ENCODE measurements at regions not wholly inside any gene's neighbourhood (a gene's known extent, or its start where the extent isn't known, plus 50 kb on each side); places are given as distances from the start of the nearest gene placed in this dataset.
"Not testable (repeated sequence)": the region's sequence is repeated elsewhere in the genome, so short reads cannot be mapped to it uniquely, and the experiment has no call there.

DNA sequence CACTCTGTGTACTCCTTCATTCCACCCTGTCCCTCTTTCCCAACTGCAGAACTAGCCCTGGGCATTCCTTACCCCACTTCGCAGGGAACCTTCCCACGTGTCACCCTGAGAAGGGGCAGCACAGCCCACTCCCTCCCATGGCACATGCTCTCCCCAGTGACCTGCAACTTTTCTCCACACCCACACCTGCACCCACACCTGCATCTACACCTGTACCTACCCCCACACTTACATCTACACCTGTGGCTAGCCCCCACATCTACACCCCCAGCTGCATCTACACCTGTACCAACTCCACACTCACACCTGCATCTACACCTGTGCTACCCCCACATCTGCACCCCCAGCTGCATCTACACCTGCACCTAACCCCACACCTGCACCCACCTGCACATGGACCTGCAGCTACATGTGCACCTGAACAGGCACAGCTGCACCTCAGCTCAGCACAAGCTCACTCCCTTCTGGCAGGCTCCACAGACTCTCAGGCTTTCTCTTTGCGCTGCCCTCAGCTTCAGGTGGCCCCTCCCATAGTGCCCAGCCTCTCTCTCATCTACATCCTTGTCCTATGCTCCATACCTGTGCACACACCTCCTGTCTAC is 234.1 kb downstream of the TUBA3C start:
- no peak for DNase-seq

DNA sequence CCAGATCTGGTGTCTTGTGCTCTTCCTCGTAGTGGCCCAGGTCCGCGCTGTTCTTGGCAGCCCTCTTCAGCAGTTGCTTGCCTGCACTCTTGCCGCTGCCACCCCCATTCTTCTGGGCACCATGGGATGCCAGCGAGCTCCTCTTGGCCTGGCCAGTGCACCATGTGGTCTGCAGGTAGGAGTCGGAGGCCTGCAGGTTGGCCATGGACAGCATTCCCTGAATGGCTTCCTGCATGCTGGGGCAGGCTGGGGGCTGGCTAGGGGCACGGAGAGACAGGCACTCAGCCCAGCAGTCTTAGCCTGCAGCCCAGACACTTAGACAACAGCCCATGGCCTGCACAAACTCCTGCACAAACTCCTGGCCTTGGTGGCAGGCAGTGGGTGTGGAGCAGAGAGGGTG is 234.9 kb downstream of the TUBA3C start:
- DNase-seq = no peak

DNA sequence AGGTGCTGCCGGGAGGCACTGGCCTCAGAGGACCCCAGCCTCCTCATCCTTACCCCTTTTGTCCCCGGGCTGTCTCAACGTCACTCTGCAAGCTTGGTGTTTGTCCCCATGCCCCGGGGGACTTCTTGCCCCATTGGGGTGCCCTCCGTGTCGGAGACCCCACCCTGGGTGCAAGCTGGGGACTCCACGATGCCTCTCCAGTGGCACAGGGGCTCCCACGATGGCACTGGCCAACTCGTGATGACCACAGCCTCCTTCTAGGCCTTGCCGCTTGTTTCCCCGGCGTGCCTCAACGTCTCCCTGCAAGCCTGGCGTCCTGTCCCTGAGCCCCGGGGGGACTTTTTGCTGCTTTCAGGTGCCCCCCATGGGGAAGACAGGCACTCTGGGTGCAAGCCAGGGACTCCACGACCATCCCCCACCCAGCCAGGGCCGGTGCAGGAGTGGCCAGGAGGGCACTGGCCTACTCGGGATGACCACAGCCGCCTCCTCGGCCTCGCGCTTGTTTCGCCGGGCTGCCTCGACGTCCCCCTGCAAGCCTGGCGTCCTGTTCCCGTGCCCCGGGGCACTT is 237.0 kb downstream of the TUBA3C start:
- no peak for DNase-seq

DNA sequence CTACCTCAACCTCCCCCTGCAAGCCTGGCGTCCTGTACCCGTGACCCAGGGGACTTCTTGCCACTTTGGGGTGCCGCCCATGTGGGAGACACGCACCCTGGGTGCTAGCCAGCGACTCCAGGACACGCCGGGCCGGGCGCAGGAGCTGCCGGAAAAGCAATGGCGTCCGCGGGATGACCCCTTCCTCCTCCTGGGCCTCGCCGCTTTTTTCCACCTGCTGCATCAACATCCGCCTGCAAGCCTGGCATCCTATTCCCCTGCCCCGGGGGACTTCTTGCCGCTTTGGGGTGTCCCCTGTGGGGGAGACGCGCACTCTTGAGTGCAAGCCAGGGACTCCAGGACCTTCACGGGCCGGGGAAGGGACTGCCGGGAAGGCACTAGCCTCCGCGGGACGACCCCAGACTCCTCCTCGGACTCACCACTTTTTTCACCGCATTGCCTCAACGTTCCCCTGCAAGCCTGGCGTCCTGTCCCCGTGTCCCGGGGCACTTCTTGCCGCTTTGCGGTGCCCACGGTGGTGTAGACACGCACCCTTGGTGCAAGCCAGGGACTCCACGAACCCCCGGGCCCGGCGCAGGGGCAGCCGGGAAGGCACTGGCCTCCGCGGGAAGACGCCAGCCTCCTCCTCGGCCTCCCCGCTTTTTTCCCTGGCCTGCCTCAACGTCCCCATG is 237.8 kb downstream of the TUBA3C start:
- DNase-seq = no peak

DNA sequence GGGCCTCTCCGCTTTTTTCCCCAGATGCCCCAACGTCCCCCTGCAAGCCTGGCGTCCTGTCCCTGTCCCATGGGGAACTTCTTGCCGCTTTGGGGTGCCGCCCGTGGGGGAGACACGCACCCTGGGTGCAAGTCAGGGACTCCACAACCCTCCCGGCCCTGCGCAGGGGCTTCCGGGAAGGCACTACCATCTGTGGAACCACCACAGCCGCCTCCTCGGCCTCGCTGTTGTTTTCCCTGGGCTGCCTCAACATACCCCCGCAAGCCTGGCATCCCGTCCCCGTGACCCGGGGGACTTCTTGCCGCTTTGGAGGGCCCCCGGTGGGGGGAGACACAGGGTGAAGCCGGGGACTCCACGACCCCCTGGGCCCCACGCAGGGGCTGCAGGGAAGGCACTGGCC is 238.4 kb downstream of the TUBA3C start:
- no peak for DNase-seq

DNA sequence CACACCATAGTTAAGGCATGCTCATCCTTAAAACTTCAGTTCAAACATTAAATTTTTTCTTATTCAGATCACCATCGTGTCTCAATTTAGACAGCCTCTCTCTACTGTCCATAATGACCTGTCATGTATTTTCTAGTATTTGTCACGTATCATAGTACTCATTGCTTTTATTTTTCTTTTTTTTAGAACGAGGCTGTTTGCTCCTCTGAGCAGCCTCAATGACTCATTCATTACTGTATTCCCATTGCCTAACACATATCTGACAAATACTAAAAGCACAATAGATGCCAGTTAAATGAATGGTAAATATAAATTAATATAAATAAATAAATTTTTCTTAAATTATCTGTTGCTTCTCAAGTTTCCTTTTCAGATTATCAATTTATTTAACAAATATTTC is 245.5 kb downstream of the TUBA3C start:
- DNase-seq = no peak

DNA sequence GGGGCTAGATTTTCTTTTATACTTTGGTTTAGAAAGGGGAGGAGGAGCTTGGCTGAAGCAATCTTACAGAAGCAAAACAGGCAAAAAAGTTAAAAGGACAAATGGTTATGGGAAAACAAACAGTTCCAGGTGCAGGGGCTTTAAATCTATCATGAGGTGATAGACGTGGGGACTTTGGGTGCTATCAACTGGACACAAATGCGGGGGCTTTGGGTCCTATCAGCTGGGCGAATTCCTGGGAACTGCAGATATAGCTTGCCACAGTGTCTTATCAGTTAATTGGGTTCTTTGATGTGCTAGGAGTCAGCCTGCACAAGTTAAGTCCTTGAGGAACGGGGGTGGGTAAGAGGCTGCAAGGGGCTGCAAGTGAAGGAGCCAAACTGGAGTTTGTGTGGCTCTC is 260.6 kb downstream of the TUBA3C start:
- no peak for DNase-seq

DNA sequence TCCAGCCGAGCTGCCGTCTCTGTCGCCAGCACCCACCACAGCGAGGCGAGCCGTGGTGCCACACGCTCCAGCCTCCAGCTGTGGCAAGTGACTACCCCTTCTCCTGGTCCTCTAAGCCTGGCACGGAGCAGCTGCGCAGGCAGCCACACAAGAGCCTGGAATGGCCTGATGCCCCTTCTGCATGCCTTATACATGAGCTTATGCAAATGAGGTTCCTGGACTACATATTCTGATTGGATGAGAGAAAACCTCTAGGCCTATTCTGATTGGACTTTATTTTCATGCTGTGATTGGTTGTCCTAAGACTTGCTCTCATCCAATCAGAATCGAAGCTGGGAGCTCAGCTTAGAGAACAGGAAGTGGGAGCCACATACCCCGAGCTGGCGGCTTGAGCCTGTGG is 276.5 kb downstream of the TUBA3C start:
- not testable (repeated sequence) for DNase-seq

DNA sequence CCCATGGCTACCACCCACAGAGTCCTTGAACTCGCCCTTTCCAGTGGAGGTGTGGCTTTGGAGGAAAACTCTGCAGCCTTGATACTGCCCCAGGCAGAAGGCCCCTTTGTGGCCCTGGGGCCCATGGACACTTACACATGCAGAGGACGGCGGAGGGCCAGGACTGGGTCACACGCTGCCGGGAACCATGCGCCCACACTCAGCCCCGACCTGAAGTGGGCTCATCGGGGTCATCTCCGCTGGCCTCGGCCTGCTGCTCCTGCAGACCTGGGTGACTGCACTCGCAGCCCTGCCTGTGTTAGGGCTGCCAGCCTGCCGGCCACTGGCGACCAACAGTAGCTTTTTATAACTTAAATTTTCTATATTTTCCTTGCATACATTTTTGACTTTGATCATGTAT is 286.2 kb downstream of the TUBA3C start:
- DNase-seq = not testable (repeated sequence)

DNA sequence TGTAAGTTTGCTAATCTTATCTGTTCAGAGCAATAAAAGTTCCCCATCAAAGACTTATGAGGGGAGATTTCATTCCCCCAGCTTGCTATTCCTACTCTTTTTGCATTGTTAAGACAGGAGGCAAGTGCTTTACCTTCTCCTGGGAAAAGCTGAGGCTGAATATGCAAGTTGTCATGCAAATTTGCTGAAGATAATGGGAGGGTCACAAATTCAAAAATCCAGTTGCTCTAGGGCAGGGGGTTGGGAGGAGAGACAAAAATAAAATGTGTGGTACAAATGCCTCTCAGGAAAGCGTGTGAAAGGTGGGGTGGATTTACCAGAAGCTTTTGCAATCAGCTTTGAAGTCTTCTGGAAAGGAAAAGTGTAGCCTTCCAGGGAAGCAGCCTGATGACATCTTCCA is 290.4 kb downstream of the TUBA3C start:
- DNase-seq = not testable (repeated sequence)

DNA sequence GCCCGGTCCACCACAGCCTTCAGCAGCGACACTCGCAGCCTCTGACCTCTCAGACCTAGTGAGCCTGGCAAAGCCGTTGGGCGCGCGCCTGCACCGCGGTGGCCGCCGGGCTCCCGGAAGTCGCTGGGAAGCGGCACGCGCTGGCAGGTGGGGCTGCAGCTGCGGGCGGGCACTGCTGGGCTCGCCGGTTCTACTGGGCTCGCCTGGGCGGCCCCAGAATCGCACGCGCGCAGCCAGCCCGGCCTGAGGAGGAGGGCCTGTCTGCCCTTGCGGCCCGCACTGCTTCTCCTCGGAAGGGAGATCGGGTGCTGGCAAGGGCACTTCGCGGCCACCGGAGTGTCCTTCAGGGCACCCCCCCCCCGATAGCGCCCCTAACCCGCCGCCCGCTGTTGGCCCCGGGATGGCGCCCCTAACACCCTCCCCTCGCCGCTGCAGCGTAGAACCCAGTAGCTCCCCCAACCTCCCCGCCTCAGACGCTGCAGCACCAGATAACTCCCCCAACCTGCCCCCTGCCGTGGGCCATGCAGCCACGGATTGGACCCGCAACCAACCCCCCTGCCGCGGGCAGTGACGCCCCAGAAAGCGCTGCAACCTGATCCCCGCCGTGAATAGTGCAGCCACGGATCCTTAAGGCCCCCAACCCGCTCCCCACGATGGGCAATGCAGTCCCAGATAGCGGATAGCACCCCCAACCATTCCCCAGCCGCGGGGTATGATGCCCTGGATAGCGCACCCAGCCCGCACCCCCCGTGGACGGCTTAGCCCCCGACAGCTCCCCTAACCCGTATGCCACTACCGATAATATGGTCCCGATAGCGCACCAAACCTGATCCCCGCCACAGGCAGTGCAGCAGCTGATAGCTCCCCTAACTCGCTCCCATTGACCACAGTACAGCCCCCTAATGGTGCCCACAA is 306.5 kb downstream of the TUBA3C start:
- not testable (repeated sequence) for DNase-seq

DNA sequence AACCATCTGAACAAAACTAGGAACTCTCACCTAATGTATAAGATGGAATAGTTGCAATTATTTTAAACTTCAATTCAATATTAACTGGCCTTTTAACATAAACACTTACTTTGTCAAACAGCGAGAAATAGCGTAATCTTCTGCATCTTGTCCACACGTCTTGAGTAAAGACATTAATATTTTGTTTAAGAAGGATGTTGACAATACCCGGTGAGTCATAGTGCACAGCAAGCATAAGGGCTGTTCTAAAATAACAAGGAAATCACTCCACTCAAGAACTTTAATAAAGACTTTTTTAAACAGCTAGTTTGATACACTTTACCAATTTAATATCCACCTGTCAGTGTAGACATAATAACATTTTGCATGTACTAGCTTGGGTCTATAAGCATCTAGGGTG is 311.1 kb downstream of the TUBA3C start:
- not testable (repeated sequence) for DNase-seq

DNA sequence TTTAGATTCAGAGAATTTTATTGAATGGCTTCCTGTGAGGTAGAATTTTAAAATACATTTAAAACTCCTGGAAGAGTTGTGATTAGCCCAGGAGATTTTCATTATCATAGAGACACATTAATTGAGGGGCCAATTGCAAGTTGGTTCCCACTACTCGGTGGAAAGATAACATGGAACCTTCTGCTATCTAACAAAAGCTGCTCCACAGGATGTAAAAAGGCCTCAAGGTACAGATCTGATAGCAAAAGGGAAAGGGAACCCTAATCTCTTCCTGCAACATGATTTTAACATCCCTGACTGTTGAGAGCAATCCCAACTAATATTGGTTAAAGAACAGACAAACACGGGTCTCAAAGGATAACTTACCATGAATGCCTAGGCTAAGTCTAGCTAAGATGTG is 312.3 kb downstream of the TUBA3C start:
- not testable (repeated sequence) for DNase-seq

DNA sequence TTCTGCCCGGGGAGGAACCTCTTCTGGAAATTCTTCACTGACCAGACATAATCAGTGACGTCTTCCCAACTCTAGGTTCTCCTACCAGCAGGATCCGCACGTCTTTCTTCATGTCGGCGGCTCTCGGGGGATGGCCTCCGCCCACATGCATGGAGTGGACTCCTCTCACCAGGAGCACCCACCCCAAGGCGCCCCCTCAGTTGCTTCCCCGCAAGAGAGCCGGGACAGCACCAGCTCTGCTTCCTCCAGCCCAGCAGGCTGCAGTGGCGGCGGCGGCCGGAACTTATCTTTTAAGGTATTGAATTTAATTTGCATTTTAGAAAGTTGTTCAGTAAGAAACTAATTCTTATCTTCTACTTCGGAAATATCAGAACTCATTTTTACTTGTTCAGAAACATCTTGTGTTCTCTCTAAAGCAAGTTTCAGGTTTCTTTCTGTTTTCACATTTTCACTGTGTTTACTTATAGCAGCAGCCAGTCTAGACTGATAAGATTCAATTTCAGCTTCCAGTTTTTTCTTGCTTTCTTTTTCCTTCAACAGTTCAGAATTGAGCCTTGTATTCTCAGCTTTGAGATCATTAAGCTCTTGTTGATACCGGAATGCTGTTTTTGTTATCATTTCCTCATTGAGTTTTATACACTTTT is 343.5 kb downstream of the TUBA3C start:
- not testable (repeated sequence) for DNase-seq

DNA sequence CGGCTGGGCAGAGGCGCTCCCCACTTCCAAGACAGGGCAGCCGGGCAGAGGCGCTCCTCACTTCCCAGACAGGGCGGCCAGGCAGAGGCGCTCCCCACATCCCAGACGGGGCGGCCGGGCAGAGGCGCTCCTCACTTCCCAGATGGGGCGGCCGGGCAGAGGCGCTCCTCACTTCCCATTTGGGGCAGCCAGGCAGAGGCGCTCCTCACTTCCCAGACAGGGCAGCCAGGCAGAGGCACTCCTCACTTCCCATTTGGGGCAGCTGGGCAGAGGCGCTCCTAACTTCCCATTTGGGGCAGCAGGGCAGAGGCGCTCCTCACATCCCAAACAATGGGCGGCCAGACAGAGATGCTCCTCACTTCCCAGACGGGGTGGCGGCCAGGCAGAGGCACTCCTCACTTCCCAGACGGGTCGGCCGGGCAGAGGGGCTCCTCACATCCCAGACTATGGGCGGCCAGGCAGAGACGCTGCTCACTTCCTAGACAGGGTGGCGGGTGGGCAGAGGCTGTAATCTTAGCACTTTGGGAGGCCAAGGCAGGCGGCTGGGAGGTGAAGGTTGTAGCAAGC is 344.4 kb downstream of the TUBA3C start:
- not testable (repeated sequence) for DNase-seq

DNA sequence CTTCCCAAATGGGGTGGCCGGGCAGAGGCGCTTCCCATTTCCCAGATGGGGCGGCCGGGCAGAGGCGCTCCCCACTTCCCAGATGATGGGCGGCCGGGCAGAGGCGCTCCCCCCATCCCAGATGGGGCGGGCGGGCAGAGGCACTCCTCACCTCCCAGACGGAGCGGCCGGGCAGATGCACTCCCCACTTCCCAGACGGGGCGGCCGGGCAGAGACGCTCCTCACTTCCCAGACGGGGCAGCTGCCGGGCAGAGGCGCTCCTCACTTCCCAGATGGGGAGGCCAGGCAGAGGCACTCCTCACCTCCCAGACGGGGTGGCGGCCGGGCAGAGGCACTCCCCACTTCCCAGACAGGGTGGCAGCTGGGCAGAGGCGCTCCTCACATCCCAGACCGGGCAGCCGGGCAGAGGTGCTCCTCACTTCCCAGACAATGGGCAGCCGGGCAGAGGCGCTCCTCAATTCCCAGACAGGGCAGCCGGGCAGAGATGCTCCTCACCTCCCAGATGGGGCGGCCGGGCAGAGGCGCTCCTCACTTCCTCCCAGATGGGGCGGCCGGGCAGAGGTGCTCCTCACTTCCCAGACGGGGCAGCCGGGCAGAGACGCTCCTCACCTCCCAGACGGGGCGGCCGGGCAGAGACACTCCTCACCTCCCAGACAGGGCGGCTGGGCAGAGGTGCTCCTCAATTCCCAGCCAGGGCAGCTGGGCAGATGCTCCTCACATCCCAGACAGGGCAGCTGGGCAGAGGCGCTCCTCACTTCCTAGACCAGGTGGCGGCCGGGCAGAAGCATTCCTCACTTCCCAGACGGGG is 345.0 kb downstream of the TUBA3C start:
- not testable (repeated sequence) for DNase-seq

DNA sequence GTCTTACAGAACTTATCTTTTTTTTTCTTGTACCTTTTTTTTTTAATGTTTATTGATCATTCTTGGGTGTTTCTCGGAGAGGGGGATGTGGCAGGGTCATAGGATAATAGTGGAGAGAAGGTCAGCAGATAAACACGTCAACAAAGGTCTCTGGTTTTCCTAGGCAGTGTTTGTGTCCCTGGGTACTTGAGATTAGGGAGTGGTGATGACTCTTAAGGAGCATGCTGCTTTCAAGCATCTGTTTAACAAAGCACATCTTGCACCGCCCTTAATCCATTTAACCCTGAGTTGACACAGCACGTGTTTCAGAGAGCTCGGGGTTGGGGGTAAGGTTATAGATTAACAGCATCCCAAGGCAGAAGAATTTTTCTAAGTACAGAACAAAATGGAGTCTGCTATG is 345.9 kb downstream of the TUBA3C start:
- not testable (repeated sequence) for DNase-seq

DNA sequence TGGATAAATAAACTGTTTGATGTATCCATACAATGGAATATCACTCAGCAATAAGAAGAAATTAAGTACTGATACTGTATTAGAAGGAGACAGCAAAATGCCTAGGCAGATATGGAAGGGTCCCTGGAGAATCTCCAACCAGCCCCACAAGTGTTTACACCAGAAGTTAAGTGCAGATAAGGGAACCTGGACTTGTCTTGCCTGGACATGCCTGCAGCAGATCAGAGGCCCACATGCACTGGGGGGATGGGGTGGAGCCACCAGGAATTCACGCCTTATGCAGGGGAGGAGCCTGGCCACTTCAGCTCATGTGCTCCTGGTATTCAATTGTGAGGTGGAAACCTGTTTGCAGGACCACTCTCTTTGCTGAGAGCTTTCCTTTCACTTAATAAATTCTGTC is 356.9 kb downstream of the TUBA3C start:
- not testable (repeated sequence) for DNase-seq

DNA sequence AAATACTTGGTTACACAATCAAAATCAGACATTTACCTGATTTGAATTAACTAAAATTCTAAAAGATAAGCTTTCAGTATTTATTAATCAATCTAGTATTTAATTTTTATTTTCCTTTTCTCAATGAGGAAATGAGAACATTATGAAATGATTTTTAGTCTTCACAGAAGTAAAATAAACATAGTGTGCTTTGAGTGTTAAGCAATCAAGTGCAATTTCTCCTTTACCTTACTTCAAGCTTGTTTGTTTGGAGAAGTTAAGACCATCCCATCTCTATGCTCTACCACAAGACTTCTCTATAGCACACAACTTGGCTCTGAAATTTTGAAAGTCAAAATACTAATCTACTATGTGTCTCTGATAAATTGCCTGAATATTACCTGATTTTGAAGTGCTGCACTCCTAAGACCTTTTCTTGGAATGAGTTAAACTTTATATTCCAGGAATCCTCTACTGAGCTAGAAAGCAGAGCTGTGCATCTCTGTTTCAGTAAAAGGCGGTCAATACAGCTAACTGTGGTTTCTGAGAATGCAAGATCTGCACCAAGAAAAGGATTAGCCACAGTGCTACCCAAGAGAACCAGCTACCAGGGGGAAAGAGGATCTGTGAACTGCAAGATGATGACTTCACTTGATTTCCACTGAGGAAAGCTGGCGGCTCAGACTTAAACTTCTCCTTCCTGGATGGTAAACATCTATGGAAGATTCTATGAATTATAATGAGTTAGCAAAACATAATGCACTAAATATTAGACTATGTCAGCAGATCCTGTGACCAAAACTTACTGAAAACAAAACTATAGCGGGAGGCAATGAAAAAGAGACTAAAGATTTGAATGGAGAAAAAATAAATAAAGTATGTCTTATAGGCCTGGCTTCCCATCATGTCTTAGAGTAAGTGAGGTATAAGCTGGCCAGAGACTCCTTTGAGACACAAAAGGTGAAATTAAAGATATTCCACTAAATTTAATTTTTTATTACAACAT is 358.7 kb downstream of the TUBA3C start:
- not testable (repeated sequence) for DNase-seq

DNA sequence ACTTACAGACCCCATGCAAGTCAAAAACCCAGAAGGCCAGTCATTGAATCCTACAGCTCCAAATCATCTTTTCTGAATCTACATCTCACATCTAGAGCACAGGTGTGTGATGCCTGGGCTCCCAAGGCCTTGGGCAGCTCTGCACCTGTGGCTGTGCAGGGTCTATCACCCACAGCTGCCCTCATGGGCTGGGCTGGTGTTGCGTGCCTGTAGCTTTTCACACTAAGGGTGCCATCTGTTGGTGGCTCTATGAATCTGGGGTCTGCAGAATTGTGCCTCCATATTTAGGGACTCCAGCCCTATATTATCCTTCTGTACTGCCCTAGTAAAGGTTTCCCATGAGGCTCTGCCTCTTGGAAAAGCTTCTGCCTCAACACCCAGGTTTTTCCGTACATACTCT is 407.6 kb downstream of the TUBA3C start:
- not testable (repeated sequence) for DNase-seq

Measured in KG1 (cell line).